Osteoblast (primary cell): ENCODE measurements at regions not wholly inside any gene's neighbourhood (a gene's known extent, or its start where the extent isn't known, plus 50 kb on each side); places are given as distances from the start of the nearest gene placed in this dataset.

Experiments
- DNase-seq: peaks from one replicate; pipeline ENCODE4 v3.0.0; 2011; ENCODE audit warnings: low spot score, mixed read lengths; ENCODE audit not compliant: insufficient read length; ENCODE audit errors: missing footprints
- H2AFZ ChIP-seq: 2 replicates; pipeline ENCODE4 v1.6.0; 2011; ENCODE audit warnings: mild to moderate bottlenecking, low read length
- H3K27ac ChIP-seq: 2 replicates; pipeline ENCODE4 v1.5.1; 2011; ENCODE audit warnings: mild to moderate bottlenecking, low read depth, low read length, moderate library complexity
- H3K27me3 ChIP-seq: 2 replicates; pipeline ENCODE4 v1.6.0; 2012; ENCODE audit warnings: mild to moderate bottlenecking, control low read depth, inconsistent platforms, low read length, moderate library complexity; ENCODE audit not compliant: insufficient read depth
- H3K36me3 ChIP-seq: 2 replicates; pipeline ENCODE4 v1.5.1; 2011; ENCODE audit warnings: mild to moderate bottlenecking, low read length, control low read depth, moderate library complexity; ENCODE audit not compliant: insufficient read depth
- H3K4me1 ChIP-seq: 2 replicates; pipeline ENCODE4 v1.5.1; 2011; ENCODE audit warnings: mild to moderate bottlenecking, low read length, control low read depth, moderate library complexity; ENCODE audit not compliant: insufficient read depth
- H3K4me2 ChIP-seq: 2 replicates; pipeline ENCODE4 v1.6.0; 2011; ENCODE audit warnings: mild to moderate bottlenecking, low read length; ENCODE audit not compliant: insufficient read depth
- H3K4me3 ChIP-seq: fragments of 200-600 bp; sonication (generic); 3 replicates; pipeline ENCODE4 v1.5.1; 2012; ENCODE audit warnings: mild to moderate bottlenecking, low read length, inconsistent platforms; ENCODE audit not compliant: insufficient read depth
- H3K79me2 ChIP-seq: 2 replicates; pipeline ENCODE4 v1.6.0; 2012; ENCODE audit warnings: mild to moderate bottlenecking, low read length, control low read depth, inconsistent platforms; ENCODE audit not compliant: insufficient read depth
- H3K9me3 ChIP-seq: 2 replicates; pipeline ENCODE4 v1.5.1; 2011; ENCODE audit warnings: low read depth, low read length, control low read depth
- H4K20me1 ChIP-seq: 2 replicates; pipeline ENCODE4 v1.6.0; 2012; ENCODE audit warnings: mild to moderate bottlenecking, low read length, control low read depth; ENCODE audit not compliant: insufficient read depth
- CTCF ChIP-seq: IDR thresholded peaks from 2 replicates; pipeline ENCODE4 v1.5.1; 2011; ENCODE audit warnings: mild to moderate bottlenecking, low read depth, low read length, moderate library complexity; ENCODE audit errors: extremely low read depth

GRCh38 chr7:389911-390601, 100.1 kb downstream of the FOXL3 start:
- DNase-seq = peak; percentile 78
- Histone ChIP-seq H3K9me3 (no peaks in the 10 kb centered on the region), H3K4me1 (no peaks in the 10 kb centered on the region), H3K4me3 (no peak overlapping the region), H3K36me3 (no peaks in the 10 kb centered on the region), H3K79me2 (no peaks in the 10 kb centered on the region), H2AFZ (no peak overlapping the region), H3K27me3 (no peaks in the 10 kb centered on the region), H3K27ac (no peak overlapping the region), H3K4me2 (no peak overlapping the region), H4K20me1 (no peaks in the 10 kb centered on the region)
- TF ChIP-seq CTCF = no peak

DNA sequence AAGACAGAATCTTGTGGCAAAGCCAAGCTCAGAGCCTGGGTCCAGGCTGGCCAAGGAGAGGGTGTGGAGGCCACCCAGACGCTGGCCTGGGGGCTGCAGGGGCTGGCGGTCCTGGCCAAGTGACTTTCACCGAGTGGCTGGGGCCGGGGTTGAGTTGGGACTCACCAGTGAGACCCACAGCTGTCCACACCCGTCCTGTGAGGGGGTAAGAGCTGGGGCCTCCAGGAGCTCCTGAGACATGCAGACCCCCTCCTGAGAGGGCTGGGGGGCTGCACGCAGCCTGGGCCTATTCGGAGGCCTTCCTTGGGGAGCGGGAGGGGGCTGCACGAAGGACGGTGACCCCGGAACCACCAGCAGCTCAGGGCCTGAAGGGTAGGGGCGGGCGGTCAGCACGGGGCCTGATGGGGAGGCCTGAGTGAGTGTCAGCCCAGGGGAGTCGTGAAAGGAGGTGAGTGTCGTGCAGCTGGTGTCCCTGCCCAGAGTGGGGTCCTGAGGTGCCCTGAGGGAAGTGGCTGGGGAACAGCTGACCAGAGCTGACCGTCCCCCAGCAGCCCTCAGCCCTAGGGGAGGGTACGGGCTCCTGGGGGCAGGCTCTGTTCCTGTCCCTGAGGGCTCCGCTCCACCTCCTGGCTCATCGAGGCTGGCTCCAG, 100.9 kb downstream of the FOXL3 start:
- peak; percentile 77 for DNase-seq
- no peak for TF ChIP-seq CTCF
- no peak overlapping the region for H2AFZ ChIP-seq

GRCh38 chr7:391411-391951, 101.5 kb downstream of the FOXL3 start:
- TF ChIP-seq CTCF = no peak
- Histone ChIP-seq H3K27me3 (no peaks in the 10 kb centered on the region), H4K20me1 (no peaks in the 10 kb centered on the region), H3K4me1 (no peaks in the 10 kb centered on the region), H3K4me2 (no peak overlapping the region), H2AFZ (no peak overlapping the region), H3K27ac (no peak overlapping the region), H3K79me2 (no peaks in the 10 kb centered on the region), H3K36me3 (no peaks in the 10 kb centered on the region), H3K9me3 (no peaks in the 10 kb centered on the region), H3K4me3 (no peak overlapping the region)
- no peak for DNase-seq

More for the DNA sequence above, 100.9 kb downstream of the FOXL3 start:
- Histone ChIP-seq H3K79me2 (no peaks in the 10 kb centered on the region), H4K20me1 (no peaks in the 10 kb centered on the region), H3K27me3 (no peaks in the 10 kb centered on the region), H3K4me1 (no peaks in the 10 kb centered on the region), H3K4me2 (no peak overlapping the region), H3K9me3 (no peaks in the 10 kb centered on the region), H3K36me3 (no peaks in the 10 kb centered on the region), H3K4me3 (no peak overlapping the region), H3K27ac (no peak overlapping the region)

- peak; percentile 65 for DNase-seq
- Histone ChIP-seq H3K4me3 (no peak overlapping the region), H3K9me3 (no peaks in the 10 kb centered on the region), H3K27me3 (no peaks in the 10 kb centered on the region), H3K4me2 (no peak overlapping the region), H3K27ac (no peak overlapping the region), H3K4me1 (no peaks in the 10 kb centered on the region), H4K20me1 (no peaks in the 10 kb centered on the region), H2AFZ (no peak overlapping the region), H3K36me3 (no peaks in the 10 kb centered on the region), H3K79me2 (no peaks in the 10 kb centered on the region)
- TF ChIP-seq CTCF = no peak
These were observed 102.1 kb downstream of the FOXL3 start for GRCh38 chr7:391961-392524.
